ENCODE measurements at regions not wholly inside any gene's neighbourhood (a gene's known extent, or its start where the extent isn't known, plus 50 kb on each side); places are given as distances from the start of the nearest gene placed in this dataset.

GRCh38 chr15:95363646-95364045 is 966.9 kb upstream of the NR2F2 start:
- H3K4me1 ChIP-seq = no peaks in the 10 kb centered on the region
- intact Hi-C loops (cut with DNase I) = no loop called here
- no peak for TF ChIP-seq CTCF (IDR thresholded peaks at IDR 0.05)
- no peaks in the 10 kb centered on the region for H3K36me3 ChIP-seq
- no peaks in the 10 kb centered on the region for H3K27me3 ChIP-seq
- ATAC-seq = no peak
- no peaks in the 10 kb centered on the region for H3K9me3 ChIP-seq
- no peak for DNase-seq
- no peak overlapping the region for H3K4me3 ChIP-seq
- H3K27ac ChIP-seq = no peak overlapping the region

- intact Hi-C loops (cut with DNase I) = no loop called here
- Histone ChIP-seq H3K9me3 (no peaks in the 10 kb centered on the region), H3K4me1 (no peaks in the 10 kb centered on the region), H3K36me3 (no peaks in the 10 kb centered on the region), H3K27me3 (no peaks in the 10 kb centered on the region), H3K4me3 (no peak overlapping the region), H3K27ac (peak overlapping the region; percentile 3)
- no peak for DNase-seq
- peak; percentile 66 for ATAC-seq
- no peak for TF ChIP-seq CTCF (IDR thresholded peaks at IDR 0.05)
Measured at GRCh38 chr15:95365511-95366107, 964.9 kb upstream of the NR2F2 start.

GRCh38 chr15:95368191-95368590 is 962.3 kb upstream of the NR2F2 start:
- TF ChIP-seq CTCF (IDR thresholded peaks at IDR 0.05) = no peak
- intact Hi-C loops (cut with DNase I) = no loop called here
- H3K4me3 ChIP-seq = no peak overlapping the region

GRCh38 chr15:95368755-95369601 is 961.5 kb upstream of the NR2F2 start:
- intact Hi-C loops (cut with DNase I) = no loop called here
- H3K36me3 ChIP-seq = no peaks in the 10 kb centered on the region
- H3K4me3 ChIP-seq = no peak overlapping the region
- no peak overlapping the region for H3K27ac ChIP-seq
- DNase-seq (no peak), ATAC-seq (no peak)
- H3K4me1 ChIP-seq = no peaks in the 10 kb centered on the region
- no peaks in the 10 kb centered on the region for H3K27me3 ChIP-seq
- TF ChIP-seq CTCF (IDR thresholded peaks at IDR 0.05) = no peak
- no peaks in the 10 kb centered on the region for H3K9me3 ChIP-seq

More at GRCh38 chr15:95368191-95368590, 962.3 kb upstream of the NR2F2 start:
- ATAC-seq (no peak), DNase-seq (no peak)
- no peaks in the 10 kb centered on the region for H3K4me1 ChIP-seq
- no peaks in the 10 kb centered on the region for H3K36me3 ChIP-seq
- no peaks in the 10 kb centered on the region for H3K27me3 ChIP-seq
- H3K27ac ChIP-seq = no peak overlapping the region
- no peaks in the 10 kb centered on the region for H3K9me3 ChIP-seq

GRCh38 chr15:95370291-95370690 is 960.2 kb upstream of the NR2F2 start:
- Histone ChIP-seq H3K27ac (no peak overlapping the region), H3K27me3 (no peaks in the 10 kb centered on the region), H3K9me3 (no peaks in the 10 kb centered on the region), H3K4me1 (no peaks in the 10 kb centered on the region), H3K36me3 (no peaks in the 10 kb centered on the region), H3K4me3 (no peak overlapping the region)
- DNase-seq = no peak
- no peak for TF ChIP-seq CTCF (IDR thresholded peaks at IDR 0.05)
- no peak for ATAC-seq
- intact Hi-C loops (cut with DNase I) = no loop called here
